Epithelial cell of proximal tubule (primary cell): ENCODE measurements at regions not wholly inside any gene's neighbourhood (a gene's known extent, or its start where the extent isn't known, plus 50 kb on each side); places are given as distances from the start of the nearest gene placed in this dataset.

Experiments used
- DNase-seq: peaks from one replicate; pipeline ENCODE4 v3.0.0-alpha.2; 2011; ENCODE audit warnings: low read depth
- H3K4me3 ChIP-seq: 2 replicates; pipeline ENCODE4 v1.5.1; 2011; ENCODE audit warnings: low read depth, mild to moderate bottlenecking, low read length
- TF ChIP-seq, protein P1 (sequence below): conservative IDR thresholded peaks from 2 replicates; pipeline ENCODE4 v1.5.1; 2012; ENCODE audit warnings: low read depth, mild to moderate bottlenecking, low read length

DNA sequence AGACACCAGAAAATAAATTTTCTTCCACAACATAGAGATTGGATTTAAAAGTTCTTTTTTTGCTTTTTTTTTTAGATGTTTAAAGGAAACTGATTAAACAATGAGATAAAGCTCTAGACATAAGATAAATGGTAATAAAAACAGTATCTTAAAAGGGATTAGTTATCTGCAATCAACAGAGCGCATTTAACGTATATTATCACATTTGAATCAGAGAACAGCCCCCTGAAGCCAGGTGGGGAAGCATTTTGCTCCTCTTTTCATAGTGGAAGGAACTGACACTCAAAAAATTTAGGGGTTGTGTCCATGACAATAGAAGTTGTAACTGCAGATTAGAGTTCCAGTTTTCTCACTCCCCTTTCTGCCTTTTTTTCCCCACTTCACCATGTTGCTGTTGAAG, 367.6 kb downstream of the SPATA31D1 start:
- no peak for DNase-seq
- TF ChIP-seq, protein P1, sequence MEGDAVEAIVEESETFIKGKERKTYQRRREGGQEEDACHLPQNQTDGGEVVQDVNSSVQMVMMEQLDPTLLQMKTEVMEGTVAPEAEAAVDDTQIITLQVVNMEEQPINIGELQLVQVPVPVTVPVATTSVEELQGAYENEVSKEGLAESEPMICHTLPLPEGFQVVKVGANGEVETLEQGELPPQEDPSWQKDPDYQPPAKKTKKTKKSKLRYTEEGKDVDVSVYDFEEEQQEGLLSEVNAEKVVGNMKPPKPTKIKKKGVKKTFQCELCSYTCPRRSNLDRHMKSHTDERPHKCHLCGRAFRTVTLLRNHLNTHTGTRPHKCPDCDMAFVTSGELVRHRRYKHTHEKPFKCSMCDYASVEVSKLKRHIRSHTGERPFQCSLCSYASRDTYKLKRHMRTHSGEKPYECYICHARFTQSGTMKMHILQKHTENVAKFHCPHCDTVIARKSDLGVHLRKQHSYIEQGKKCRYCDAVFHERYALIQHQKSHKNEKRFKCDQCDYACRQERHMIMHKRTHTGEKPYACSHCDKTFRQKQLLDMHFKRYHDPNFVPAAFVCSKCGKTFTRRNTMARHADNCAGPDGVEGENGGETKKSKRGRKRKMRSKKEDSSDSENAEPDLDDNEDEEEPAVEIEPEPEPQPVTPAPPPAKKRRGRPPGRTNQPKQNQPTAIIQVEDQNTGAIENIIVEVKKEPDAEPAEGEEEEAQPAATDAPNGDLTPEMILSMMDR = no peak
- H3K4me3 ChIP-seq = no peak overlapping the region

GRCh38 chr9:82356871-82357270, 368.3 kb downstream of the SPATA31D1 start:
- DNase-seq = no peak
- TF ChIP-seq, protein P1 = no peak
- H3K4me3 ChIP-seq = no peak overlapping the region

- TF ChIP-seq, protein P1 = no peak
- H3K4me3 ChIP-seq = no peak overlapping the region
- DNase-seq = no peak
Measured at GRCh38 chr9:82363198-82363597, 374.6 kb downstream of the SPATA31D1 start.

DNA sequence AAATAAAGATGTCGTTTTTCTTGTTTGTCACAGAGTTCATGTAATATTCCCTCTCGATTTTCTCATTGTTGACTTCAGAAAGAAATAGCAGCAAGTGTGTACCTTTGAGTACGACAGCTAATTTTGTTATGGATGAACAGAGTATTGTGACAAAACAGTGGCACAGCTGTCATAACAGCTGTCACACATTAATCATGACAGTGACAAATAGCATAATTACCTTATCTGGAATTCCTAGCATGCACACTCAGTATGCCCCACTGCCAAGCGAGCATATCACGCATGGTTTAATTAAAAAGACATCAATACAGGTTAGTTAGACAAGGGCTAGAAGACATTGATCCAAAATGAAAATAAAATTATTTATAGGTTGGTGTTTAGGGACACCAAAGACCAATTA, 375.1 kb downstream of the SPATA31D1 start:
- DNase-seq = no peak

DNA sequence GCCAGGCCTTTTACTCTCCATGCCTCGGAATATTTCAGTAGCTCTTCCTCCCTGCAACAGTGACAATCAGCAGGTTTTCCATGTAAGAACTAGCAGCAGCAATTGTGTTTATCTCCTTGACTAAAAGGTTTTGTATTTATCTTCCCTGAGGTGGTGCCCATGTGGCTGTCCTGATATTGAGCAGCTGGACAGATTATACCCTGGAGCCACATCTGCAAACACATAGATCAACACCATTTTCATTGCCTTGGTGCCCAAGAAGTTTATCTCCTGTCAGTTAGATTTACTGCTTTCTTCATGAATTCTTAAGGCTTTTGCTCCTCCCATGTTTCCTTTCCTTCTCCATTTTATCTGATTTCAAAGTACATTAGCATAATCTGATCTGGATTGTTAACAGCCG, 378.4 kb downstream of the SPATA31D1 start:
- TF ChIP-seq, protein P1 = no peak
- H3K4me3 ChIP-seq = no peak overlapping the region
- DNase-seq = no peak

More for the DNA sequence above, 375.1 kb downstream of the SPATA31D1 start:
- H3K4me3 ChIP-seq = no peak overlapping the region
- TF ChIP-seq, protein P1 = no peak

GRCh38 chr9:82367929-82368328, 379.4 kb downstream of the SPATA31D1 start:
- TF ChIP-seq, protein P1 = no peak
- H3K4me3 ChIP-seq = no peak overlapping the region
- no peak for DNase-seq

- TF ChIP-seq, protein P1 = no peak
- no peak overlapping the region for H3K4me3 ChIP-seq
- DNase-seq = no peak
Measured at GRCh38 chr9:82369251-82369945, 380.8 kb downstream of the SPATA31D1 start.
